Mucosa of gallbladder (tissue), 1 donor: ENCODE measurements at regions not wholly inside any gene's neighbourhood (a gene's known extent, or its start where the extent isn't known, plus 50 kb on each side); places are given as distances from the start of the nearest gene placed in this dataset.

ENCODE experiments used
- DNase-seq: peaks from one replicate; pipeline ENCODE4 v3.0.0-alpha.2; 2020; ENCODE audit warnings: low spot score
- donor health status: DM: no; HTN: no; CAD: no.

DNA sequence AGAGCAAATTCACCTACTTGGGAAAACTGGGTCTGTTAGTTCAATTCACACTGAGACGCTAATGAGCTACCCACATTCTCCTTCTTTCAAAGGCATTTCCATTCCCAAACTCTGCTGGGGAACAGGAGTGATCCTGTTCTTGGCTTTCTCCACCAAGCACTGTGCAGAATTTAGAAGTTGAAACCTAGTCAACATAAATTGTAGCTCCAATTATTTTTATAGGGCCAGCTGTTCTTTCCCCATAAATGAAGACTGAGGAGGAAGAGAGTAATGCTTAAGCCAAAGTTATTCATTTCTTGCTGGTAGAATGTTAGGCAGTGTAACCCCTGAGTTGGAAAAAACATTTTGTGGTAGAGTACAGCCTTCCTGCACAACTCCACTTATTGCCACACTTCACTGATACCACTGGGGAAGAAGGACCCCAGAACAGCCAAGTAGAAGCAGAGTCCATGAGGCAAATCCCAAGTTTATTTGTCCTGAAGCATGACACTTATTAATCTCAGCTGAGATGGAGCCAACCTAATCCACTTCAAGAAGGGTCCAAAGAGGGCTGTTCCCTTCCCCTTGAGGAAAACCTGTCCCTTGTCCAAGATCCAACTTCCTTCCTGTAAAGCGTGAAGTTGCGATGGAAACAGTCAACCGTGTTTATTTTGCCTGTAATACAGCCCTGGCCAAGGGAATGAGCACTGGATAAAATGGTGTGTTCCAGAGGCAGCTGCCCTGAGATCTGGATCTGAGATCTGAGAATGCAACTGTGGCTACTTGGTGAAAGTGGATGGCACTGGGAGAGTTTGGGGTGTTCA is 151.8 kb downstream of the TBX5 start:
- DNase-seq = no peak

DNA sequence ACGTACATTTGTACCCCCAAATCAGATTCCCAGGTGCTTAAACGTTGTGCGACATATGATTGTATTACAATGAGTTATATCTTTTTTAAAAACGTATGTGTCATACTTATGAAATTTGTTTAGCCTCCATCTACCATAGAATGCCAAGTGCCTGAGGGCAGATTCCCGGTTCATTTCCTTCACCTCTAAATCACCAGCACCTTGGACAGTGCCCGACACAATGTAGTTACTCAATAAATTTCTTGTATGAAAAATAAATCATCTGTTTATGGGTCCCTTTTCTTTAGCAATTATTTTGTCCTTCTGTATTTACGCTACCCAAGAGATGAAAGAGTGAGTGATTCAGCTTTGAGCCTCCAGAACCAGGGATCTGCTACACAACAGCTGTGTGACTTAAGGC is 157.4 kb downstream of the TBX5 start:
- no peak for DNase-seq

- DNase-seq = no peak
These were observed 160.4 kb downstream of the TBX5 start for GRCh38 chr12:114245555-114245954.

GRCh38 chr12:114241973-114242434 is 163.9 kb downstream of the TBX5 start:
- no peak for DNase-seq

- no peak for DNase-seq
These were observed 165.7 kb downstream of the TBX5 start for GRCh38 chr12:114240288-114240687.

DNA sequence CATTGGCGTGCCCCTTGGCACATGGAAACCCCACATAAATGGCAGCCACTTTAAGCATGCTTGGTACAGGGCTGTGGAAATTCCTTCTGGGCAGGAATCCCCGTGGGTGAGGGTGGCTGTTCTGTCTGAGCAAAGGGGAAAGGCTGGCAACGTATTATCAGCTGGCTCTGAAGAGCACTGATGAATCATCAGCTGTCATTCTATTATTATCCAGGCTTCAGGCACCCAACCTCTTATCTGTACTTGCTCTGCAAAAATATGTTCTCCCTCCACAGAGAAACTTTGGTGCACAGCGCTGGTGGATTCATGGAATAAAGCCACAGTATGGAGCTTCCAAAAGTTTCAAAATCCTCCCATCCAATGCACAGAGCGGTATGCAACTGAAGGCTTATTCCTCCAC is 167.1 kb downstream of the TBX5 start:
- DNase-seq = peak; percentile 16

DNA sequence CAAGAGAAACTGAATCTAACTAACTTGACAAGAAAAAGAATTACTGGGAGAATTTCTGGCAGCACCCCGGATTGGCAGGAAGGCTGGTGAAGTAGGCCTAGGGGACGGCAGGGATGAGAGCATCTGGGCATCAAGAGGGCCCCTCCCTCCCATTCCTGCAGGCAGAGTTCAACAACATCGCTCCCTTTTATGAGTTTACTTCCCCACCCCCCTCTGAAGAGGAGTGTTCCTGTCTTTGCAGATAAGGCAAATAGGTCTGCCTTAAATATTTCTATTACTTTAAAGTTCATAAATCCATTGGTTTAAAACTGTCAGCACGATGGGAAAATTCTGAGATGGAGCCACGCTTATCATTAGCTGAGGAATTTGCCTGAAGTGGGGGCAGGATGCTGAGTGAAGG is 168.7 kb downstream of the TBX5 start:
- no peak for DNase-seq

DNA sequence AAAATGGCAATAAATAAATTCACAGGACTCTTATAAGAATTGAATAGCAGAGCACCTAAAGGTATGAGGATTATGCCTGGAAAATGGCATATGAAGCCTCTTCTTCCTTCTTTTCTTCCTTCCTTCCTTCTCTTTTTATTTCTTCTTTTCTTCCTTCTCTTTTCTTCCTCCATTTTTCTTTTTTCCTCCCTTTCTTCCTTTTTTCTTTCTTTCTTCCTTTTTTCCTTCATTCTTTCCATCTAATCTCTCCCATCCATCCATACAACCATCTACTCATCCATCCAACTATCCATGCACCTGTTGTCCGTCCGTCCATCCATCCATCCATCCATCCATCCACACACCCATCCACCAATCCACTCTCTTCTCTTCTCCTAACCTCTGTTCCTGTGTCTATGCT is 173.8 kb downstream of the TBX5 start:
- DNase-seq = no peak

DNA sequence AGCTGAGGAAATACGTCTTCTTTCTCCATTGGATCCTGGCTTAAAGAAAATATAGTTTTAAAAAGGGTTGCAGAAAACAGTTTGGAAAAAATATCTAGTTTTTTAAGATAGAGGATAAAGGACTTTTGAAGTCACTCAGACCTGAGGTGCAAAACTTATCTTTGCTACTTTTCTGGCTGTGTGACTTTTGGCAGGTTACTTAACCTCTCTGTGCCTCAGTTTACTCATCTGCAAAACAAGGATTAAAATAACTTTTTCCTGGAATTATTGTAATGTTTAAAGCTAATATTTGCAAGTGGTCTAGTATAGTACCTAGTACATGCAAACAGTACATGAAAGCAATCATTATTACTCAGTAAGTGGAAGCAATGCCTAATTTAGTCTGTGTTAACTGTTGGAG is 176.8 kb downstream of the TBX5 start:
- DNase-seq = no peak

DNA sequence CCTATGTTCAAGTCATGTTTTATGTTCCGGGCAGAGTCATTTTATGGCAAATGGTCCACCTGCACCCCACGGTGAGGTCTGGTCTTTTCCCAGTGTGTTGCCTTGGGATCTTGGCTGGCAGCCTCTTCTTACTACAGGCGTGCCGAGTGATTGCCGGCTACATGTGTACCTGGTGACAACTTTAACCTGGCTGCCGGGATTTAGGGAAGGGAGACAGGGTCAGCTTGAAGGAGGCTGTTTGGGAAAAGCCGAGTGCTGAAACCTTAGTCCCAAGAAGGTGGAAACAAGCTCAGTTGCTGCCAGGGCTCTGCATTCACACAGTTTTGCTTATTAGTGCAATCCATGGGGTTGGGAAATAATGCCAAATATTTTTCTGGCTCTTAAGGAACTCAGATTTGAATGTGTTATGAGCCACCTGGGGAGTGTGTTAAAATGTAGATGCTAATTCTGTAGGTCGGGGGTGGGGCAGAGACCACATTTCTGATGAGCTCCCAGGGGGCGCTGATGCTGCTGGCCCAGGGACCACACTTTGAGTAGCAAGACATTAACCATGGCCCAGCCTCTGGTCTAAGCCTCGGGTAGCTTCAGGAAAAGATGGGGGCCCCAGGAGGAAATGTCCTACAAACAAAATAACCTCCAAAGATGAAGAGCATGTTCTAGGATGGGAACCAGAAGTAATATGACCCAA is 179.6 kb downstream of the TBX5 start:
- DNase-seq = no peak

DNA sequence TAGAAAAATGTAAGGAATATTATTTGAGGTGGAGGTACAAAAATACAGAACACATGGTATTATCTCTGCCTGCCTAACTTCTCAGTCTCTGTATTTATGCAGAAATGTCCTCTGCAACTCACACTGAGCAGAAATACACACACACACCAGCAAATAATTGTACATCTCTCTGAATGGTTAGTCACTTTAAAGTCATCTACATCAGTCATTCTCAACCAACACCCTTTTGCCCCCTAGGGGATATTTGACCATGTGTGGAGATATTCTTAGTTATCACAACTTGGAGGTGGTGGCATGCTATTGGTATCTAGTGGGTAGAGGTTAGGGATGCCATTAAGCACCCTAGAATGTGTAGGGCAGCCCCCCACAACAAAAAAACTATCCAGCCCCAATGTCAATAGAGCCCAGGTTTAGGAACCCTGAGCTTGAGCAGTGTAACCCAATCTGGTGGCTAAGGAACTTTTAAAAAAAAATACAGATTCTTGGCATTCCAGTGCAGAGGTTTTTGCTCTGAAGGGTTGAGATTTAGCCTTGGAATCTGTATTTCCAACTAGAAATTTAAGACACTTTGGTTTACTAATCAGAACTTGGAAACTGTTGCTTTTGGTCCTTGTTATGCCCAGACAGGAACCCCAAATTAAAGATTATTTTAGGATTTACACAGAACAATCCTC is 183.8 kb downstream of the TBX5 start:
- DNase-seq = no peak

DNA sequence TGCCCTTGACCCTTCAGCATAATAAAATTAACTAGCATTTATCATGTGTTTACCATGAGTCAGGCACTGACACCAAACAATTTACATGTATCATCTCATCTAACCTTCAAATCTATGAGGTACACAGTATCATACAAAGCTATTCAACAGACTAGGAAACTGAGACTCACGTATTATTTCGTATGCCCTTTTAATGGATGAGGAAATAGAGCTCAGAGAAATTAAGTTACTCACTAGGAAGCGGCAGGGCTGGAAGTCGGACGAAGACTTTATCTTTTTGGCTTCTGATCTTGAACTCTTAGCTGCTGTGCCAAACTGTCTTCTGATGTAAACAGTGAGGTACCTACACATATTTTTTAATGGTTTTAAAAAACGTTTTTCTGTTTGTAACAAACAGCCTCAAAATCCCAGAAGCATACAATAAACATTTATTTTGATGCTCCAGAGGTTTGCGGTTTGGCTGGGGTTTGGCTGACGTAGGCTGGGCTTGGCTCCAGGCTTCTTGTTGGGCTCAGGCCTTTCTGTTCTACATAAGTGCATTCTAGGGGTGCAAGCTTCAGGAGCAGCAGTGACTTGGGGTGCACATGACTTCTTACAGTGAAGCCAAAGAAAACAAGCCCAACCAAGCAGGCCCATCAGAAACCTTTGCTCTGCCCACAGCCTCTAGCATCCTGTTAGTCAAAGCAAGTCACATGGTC is 184.7 kb downstream of the TBX5 start:
- DNase-seq = peak; percentile 18

DNA sequence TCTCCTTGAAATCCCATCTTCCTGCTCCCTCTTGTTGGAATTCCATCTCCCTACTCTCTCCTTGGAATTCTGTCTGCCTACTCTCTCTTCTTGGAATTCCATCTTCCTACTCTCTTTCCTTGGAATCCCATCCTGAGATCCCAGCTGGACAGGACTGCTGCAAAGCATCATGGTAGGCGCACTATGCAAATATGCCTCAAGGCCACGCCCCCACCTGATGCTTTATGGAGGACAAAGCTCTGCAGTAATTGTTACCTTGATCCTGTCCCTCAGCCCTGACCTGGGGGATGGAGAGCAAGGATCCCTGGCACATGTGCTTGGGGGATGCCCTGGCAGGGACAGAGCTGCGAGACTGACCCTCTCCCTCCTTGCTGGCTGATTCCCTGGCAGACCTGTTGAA is 185.6 kb downstream of the TBX5 start:
- no peak for DNase-seq

GRCh38 chr12:114218136-114218535 is 187.8 kb downstream of the TBX5 start:
- no peak for DNase-seq

DNA sequence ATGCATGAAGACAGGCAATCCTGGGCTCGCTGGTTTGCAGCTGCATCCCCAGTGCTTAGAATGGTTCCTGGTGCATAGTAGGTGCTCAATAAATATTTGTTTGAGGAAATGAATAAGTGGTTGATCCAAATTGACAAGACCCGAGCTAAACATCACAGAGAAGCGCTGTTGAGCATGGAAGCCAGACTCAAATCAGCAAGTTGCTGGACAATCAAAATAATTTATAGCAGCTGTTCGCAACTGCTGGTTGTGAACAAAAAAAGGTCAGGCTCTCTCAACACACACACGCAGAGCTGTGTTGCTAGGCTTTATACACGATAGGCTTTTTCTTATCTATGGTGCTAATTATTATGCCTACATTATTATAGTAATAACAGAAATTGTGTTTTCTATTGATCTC is 190.2 kb downstream of the TBX5 start:
- no peak for DNase-seq

DNA sequence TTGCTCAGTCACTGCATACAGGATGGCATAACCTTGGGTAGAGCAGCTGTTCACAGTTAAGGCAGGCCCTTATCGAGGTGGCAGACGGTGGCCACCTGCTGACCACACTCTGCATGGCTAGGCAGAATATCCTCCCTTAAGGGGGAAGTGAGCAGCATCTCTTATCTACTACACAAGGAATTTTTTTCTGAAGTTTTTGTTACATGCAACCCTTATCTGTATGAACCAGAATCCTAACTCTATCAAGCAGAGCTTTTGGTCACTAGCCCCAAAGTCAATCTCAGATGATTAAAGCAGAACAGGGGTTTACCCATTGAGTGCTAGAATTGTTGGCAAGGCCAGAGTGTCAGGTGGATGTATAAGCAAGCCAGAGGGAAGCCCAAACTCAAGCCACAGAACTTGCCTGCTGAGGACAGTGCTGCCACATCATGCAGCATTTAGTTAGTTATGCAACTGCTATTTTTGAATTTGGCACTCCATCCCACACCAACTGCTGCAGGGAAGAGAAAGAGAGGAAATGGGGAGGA is 192.8 kb downstream of the TBX5 start:
- no peak for DNase-seq

DNA sequence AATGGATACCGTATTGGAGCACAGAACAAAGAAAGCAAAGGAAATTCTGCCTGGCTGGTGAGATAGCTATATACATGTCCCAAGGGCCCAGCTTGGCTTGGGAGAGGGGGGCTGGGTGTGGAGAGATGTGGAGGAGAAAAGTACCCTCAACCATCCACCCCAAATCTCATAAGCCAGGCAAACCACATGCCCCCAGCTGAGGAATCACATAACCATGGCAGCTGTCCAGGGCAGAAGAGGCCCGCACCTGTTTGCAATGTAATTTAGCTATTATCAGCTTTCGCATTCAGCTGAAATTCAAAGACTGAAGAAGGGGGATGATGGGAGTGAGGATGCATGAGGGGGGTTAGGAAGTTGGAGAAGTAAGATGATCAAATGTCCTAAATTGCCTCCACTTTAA is 196.1 kb downstream of the TBX5 start:
- DNase-seq = no peak

- DNase-seq = no peak
These were observed 199.4 kb downstream of the TBX5 start for GRCh38 chr12:114206525-114206924.

DNA sequence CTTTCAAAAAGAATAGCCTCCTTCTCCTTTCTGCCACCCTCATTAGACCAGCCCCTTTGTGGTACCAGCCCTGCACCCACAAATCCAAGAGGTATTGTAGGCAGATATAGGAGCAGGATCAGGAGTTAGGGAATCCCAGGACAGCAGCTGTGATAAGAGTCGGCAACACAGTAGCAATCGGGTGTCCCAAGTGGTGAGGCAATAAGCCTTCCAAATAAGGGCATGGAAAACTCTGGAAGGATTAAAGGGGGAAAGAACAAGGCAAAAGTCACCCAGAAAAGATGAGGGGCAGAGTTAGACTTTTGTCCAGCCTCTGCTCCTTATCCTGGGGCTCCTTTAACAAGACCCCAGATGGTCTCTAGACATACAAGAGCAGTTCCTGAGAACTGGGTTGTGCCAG is 204.2 kb downstream of the TBX5 start:
- no peak for DNase-seq

GRCh38 chr12:114194956-114195355 is 211.0 kb downstream of the TBX5 start:
- no peak for DNase-seq

- DNase-seq = no peak
These were observed 211.9 kb downstream of the TBX5 start for GRCh38 chr12:114194066-114194465.

- DNase-seq = no peak
These were observed 212.5 kb downstream of the TBX5 start for GRCh38 chr12:114193474-114193873.
